ENCODE measurements at regions not wholly inside any gene's neighbourhood (a gene's known extent, or its start where the extent isn't known, plus 50 kb on each side); places are given as distances from the start of the nearest gene placed in this dataset.

DNA sequence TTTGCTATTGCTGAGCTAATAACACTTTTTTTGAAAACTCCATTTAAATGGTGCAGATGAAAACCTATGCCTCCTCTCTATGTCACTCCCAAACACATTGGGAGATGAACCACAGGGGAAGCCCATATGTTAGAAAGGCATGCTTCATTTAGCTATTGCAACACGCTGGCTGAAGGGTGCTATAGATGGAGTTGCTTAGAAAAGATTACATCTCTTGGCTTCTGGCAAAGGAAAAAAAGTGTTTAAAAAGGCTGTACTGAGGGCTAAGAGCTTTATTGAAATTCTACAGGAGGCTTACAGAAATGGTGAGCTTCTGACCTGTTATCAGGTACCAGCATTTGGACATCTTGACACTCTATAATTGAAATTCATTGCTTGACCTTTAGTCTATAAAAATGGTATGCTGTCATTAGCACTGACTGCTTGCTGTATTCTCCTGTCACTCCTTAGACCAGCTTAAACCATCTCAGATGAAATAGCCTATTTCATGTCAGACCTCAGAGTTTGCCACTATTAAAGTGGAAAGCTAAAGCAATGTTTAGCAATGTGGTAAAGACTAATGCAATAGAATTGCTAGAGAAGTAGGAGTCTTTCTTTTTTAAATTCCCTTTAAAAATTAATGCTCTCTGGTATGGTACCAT is 503.9 kb downstream of the CDH11 start:
- in situ Hi-C loops (cut with HindIII; ENCODE audit: low sequenced_read_pairs) = no loop called here
- H3K4me3 ChIP-seq (ENCODE audit: low read depth, low read length) = no peak overlapping the region
- TF ChIP-seq, protein P1, sequence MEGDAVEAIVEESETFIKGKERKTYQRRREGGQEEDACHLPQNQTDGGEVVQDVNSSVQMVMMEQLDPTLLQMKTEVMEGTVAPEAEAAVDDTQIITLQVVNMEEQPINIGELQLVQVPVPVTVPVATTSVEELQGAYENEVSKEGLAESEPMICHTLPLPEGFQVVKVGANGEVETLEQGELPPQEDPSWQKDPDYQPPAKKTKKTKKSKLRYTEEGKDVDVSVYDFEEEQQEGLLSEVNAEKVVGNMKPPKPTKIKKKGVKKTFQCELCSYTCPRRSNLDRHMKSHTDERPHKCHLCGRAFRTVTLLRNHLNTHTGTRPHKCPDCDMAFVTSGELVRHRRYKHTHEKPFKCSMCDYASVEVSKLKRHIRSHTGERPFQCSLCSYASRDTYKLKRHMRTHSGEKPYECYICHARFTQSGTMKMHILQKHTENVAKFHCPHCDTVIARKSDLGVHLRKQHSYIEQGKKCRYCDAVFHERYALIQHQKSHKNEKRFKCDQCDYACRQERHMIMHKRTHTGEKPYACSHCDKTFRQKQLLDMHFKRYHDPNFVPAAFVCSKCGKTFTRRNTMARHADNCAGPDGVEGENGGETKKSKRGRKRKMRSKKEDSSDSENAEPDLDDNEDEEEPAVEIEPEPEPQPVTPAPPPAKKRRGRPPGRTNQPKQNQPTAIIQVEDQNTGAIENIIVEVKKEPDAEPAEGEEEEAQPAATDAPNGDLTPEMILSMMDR (IDR thresholded peaks at IDR 0.05; ENCODE audit: low read depth, low read length) = no peak
- no peak for DNase-seq (ENCODE audit: low read depth, low spot score)

DNA sequence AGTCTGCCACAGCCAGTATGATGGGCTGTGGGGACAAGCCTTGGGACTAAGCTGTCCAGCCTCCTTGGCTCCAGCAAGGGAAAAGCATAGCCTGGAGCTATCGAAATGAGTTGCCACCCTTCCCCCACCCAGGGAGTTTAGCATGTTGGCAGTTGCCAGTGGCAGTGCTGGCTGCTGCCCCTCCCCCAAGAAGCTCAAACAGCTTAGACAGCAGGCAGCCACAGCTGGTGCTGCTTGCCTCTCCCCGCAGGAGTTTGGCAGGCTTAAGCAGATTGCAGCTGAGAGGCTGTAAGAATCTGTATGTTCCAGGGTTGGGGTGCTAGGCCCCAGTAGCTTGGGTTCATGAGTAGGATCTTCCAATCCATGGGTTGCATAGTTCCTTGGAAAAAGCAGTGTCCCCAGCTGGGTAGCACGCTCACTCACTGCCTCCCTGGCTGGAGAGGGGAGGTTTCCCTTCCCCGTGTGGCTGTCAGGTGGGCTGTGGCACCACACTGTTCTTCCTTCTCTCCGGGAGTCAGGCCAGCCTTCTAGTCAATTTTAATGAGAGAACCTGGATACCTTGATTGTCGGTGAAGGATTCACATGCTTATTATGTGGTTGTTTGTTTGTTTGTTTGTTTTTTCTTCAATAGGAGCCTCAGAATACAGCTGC is 506.1 kb downstream of the CDH11 start:
- in situ Hi-C loops (cut with HindIII; ENCODE audit: low sequenced_read_pairs) = no loop called here
- no peak overlapping the region for H3K4me3 ChIP-seq (ENCODE audit: low read depth, low read length)
- DNase-seq (ENCODE audit: low read depth, low spot score) = peak; percentile 44
- TF ChIP-seq, protein P1 (IDR thresholded peaks at IDR 0.05; ENCODE audit: low read depth, low read length) = no peak

DNA sequence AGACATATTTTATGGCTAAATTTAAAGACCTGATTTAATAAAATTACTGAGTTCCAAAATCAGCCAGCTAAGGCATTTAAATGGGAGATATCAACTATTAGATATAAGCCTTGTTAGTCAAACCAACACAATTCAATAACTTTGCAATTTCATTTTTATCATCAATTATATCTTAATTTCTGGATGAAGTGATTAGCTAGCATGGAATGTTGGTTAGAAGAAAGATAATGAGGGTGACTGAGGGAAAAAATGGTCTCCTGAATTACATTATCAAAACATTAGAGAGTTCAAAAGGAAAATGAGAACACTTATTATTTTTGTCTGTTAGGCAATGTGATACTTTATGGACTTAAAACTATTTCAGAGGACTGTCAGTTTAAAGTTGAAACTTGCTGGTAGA is 525.7 kb downstream of the CDH11 start:
- DNase-seq (ENCODE audit: low read depth, low spot score) = no peak
- in situ Hi-C loops (cut with HindIII; ENCODE audit: low sequenced_read_pairs) = no loop called here
- TF ChIP-seq, protein P1 (IDR thresholded peaks at IDR 0.05; ENCODE audit: low read depth, low read length) = no peak
- no peak overlapping the region for H3K4me3 ChIP-seq (ENCODE audit: low read depth, low read length)

DNA sequence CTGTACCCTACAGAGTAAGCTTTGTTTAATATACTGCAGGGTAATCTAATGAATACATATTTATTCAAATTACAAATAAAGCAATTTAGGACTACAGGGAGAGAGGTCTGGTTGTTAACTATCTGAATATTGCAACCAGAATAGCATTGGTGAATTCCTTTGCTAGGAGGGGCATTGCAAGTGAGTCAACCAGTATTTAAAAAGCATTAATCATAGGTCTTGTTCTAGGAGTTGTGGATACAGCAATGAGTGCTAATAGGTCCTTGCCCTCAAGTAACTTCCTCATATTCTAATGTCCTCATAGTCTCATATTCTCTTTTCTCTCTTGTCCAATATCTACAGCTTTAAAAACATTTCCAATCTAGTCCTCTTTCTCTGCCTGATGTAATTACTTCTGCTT is 531.4 kb downstream of the CDH11 start:
- TF ChIP-seq, protein P1 (IDR thresholded peaks at IDR 0.05; ENCODE audit: low read depth, low read length) = no peak
- DNase-seq (ENCODE audit: low read depth, low spot score) = peak; percentile 10
- H3K4me3 ChIP-seq (ENCODE audit: low read depth, low read length) = no peak overlapping the region
- in situ Hi-C loops (cut with HindIII; ENCODE audit: low sequenced_read_pairs) = no loop called here

DNA sequence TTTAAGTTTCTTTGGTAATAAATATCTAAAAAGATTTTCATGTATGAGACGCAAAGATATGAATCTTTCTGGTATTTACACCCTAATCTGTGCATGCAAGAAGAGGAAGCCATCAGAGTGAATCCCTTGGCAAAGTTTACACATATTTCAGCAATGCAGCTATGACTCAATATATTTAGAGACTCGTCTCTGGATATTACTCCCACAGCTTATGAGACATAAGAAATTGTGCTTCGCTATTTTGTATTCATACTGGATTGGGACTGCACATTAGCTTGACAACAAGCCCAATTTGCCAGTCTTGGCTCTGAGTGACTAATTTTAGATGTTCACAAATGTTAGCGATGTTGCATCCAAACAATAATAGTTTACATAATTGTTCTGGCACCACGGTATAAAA is 532.0 kb downstream of the CDH11 start:
- no peak overlapping the region for H3K4me3 ChIP-seq (ENCODE audit: low read depth, low read length)
- in situ Hi-C loops (cut with HindIII; ENCODE audit: low sequenced_read_pairs) = no loop called here
- TF ChIP-seq, protein P1 (IDR thresholded peaks at IDR 0.05; ENCODE audit: low read depth, low read length) = no peak
- DNase-seq (ENCODE audit: low read depth, low spot score) = peak; percentile 52

DNA sequence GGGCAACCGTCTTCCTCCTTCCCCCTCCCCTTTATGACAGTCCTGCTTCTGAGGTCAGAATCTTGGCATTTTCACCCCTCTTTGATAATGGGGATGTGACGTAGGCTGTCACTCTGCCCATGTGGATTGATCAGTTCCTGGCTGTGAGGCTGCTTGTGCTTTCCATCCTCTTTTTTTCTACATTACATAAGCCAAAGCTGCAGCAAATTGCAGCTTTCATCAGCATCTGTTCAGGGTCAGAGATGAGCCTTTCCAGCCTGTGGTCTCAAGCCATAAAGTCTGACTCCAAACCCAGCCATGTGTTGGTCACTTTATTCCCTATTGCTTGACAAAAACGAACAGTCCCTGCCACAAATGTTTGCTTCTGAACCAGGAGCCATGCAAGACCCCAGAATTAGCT is 535.1 kb downstream of the CDH11 start:
- in situ Hi-C loops (cut with HindIII; ENCODE audit: low sequenced_read_pairs) = no loop called here

More for the DNA sequence above, 535.1 kb downstream of the CDH11 start:
- H3K4me3 ChIP-seq (ENCODE audit: low read depth, low read length) = no peak overlapping the region
- TF ChIP-seq, protein P1 (IDR thresholded peaks at IDR 0.05; ENCODE audit: low read depth, low read length) = no peak
- no peak for DNase-seq (ENCODE audit: low read depth, low spot score)
